NCI-H2171 treated with DMSO at 0.1 percent for 48 hours (cell line): ENCODE measurements at regions not wholly inside any gene's neighbourhood (a gene's known extent, or its start where the extent isn't known, plus 50 kb on each side); places are given as distances from the start of the nearest gene placed in this dataset.

Source experiments
- DNase-seq: peaks from one replicate; lab custom pipeline; 2025; lab: John Stamatoyannopoulos, UW

- no peak for DNase-seq
Measured at GRCh38 chr13:53703371-53704080, 674.9 kb downstream of the OLFM4 start.

GRCh38 chr13:53719281-53719680 is 690.7 kb downstream of the OLFM4 start:
- DNase-seq = no peak

- no peak for DNase-seq
Measured at GRCh38 chr13:53732664-53733063, 704.1 kb downstream of the OLFM4 start.

GRCh38 chr13:53743906-53744305 is 715.3 kb downstream of the OLFM4 start:
- DNase-seq = no peak

GRCh38 chr13:53747825-53748224 is 719.2 kb downstream of the OLFM4 start:
- no peak for DNase-seq

- DNase-seq = no peak
Measured at GRCh38 chr13:53749306-53749705, 720.7 kb downstream of the OLFM4 start.

- peak; percentile 64 for DNase-seq
Measured at GRCh38 chr13:53759016-53759415, 730.4 kb downstream of the OLFM4 start.

GRCh38 chr13:53775807-53776206 is 747.2 kb downstream of the OLFM4 start:
- DNase-seq = no peak

GRCh38 chr13:53778937-53779336 is 750.3 kb downstream of the OLFM4 start:
- DNase-seq = peak; percentile 42

- DNase-seq = peak; percentile 53
Measured at GRCh38 chr13:53781941-53782340, 753.3 kb downstream of the OLFM4 start.

- DNase-seq = peak; percentile 92
Measured at GRCh38 chr13:53782488-53782961, 753.9 kb downstream of the OLFM4 start.

GRCh38 chr13:53783471-53783870 is 754.9 kb downstream of the OLFM4 start:
- peak; percentile 81 for DNase-seq

GRCh38 chr13:53788286-53788685 is 759.7 kb downstream of the OLFM4 start:
- DNase-seq = no peak

- no peak for DNase-seq
Measured at GRCh38 chr13:53800011-53800410, 771.4 kb downstream of the OLFM4 start.

- DNase-seq = no peak
Measured at GRCh38 chr13:53807251-53807834, 778.7 kb downstream of the OLFM4 start.

- DNase-seq = no peak
Measured at GRCh38 chr13:53821632-53822031, 793.0 kb downstream of the OLFM4 start.

GRCh38 chr13:53822136-53822535 is 793.5 kb downstream of the OLFM4 start:
- DNase-seq = no peak

GRCh38 chr13:53839461-53839860 is 810.8 kb downstream of the OLFM4 start:
- DNase-seq = no peak

- no peak for DNase-seq
Measured at GRCh38 chr13:53844473-53845146, 816.0 kb downstream of the OLFM4 start.

GRCh38 chr13:53847502-53847901 is 818.9 kb downstream of the OLFM4 start:
- DNase-seq = peak; percentile 63

GRCh38 chr13:53848366-53848961 is 819.9 kb downstream of the OLFM4 start:
- peak; percentile 69 for DNase-seq

GRCh38 chr13:53854321-53854720 is 825.7 kb downstream of the OLFM4 start:
- DNase-seq = no peak
